G401 (cell line): ENCODE measurements at regions not wholly inside any gene's neighbourhood (a gene's known extent, or its start where the extent isn't known, plus 50 kb on each side); places are given as distances from the start of the nearest gene placed in this dataset.

Experiments used
- DNase-seq: peaks from one replicate; pipeline ENCODE4 v3.0.0-alpha.2; 2015; ENCODE audit warnings: low spot score
- in situ Hi-C: cut with HindIII; loops from 2 replicates; pipeline ENCODE4 v1.10.0; 2016; ENCODE audit warnings: low sequenced_read_pairs, mixed read lengths

DNA sequence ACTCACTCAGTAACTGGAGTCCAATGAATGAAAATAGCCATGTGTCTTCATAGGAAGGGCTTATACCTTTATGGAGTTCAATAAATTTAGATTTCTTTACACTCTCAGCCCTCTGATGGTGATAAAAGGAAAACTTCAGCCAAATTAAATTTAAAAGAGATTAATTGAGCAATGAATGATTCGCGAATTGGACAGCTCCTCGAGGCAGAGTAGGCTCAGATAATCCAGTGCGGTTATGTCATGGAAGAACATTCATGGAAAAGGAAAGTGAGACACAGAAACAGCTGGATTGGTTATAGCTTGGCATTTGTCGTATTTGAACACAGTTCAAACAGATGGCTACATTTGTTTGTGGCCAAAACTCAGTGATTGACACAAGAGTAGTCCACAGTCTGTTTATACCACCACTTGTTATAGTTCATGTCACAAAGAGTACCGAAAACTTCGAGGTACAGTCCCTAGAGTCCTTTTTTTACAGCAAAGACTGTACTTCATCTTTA lies 54.6 kb upstream of the TACR3 start:
- no peak for DNase-seq
- in situ Hi-C loops = no loop called here

DNA sequence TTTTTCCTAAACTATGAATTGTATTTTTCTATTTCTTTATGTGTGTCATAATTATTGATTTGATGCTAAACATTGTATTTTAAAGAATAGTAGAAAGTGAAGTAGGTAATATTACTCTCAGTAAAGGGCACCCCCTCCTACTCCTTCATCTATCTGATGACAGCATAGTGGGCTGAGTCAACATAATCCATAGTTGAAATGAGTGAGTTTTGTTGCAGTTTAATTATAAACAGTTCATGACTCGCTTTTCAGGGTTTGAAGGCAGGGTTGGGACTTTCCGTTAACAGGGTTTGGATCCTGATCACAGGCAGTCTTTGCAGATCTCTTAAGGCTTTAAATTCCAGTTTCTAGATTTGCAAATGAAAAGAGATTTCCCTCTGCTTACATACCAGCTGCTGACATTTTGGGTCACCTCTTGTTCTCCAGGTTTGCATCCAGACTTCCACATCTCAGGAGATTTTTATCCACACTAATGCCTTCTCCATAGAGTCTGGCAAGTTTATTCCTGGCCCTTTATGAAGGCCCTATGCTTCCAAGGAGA lies 54.0 kb upstream of the TACR3 start:
- in situ Hi-C loops = no loop called here
- DNase-seq = no peak
